CD4-positive, alpha-beta T cell (primary cell): ENCODE measurements at regions not wholly inside any gene's neighbourhood (a gene's known extent, or its start where the extent isn't known, plus 50 kb on each side); places are given as distances from the start of the nearest gene placed in this dataset.

Experiments used
- ATAC-seq: fragments of 200-7000 bp; cut with Tn5 transposase; one replicate; pipeline ENCODE4 v1.10.0; 2022; ENCODE audit warnings: mild to moderate bottlenecking; ENCODE audit not compliant: poor library complexity
- CTCF ChIA-PET: fragments of 350-600 bp; sonication (Branson Sonifier 250); formaldehyde crosslinking; loops from one replicate; lab custom pipeline; 2021; ENCODE audit warnings: antibody characterized with exemption, inconsistent platforms; lab: Charles Lee
- POLR2A ChIA-PET: fragments of 350-600 bp; sonication (Branson Sonifier 250); formaldehyde crosslinking; loops from one replicate; lab custom pipeline; 2021; ENCODE audit warnings: antibody characterized with exemption, inconsistent platforms; lab: Charles Lee
- DNase-seq, 14 experiments: peaks; one replicate each; pipeline ENCODE4 v3.0.0-alpha.2; 2013 to 2020; ENCODE audit warnings: mixed read lengths in 2 of 14
- H3K27ac ChIP-seq, 2 donors: one replicate each; pipeline versions ENCODE4 v1.5.1 to v1.7.0; 2013; ENCODE audit warnings: low read length in 2 of 2, low read depth in 1 of 2, mild to moderate bottlenecking in 1 of 2
- H3K27me3 ChIP-seq, 2 experiments: 1 replicate in 1 of 2; 2 replicates in 1 of 2; pipeline versions ENCODE4 v1.6.1 to v1.7.0; 2013; ENCODE audit warnings: low read length in 2 of 2, control low read depth in 1 of 2, mild to moderate bottlenecking in 1 of 2, moderate library complexity in 1 of 2; ENCODE audit not compliant: insufficient read depth in 2 of 2, control insufficient read depth in 1 of 2
- H3K36me3 ChIP-seq: one replicate; pipeline ENCODE4 v1.6.1; 2013; ENCODE audit warnings: low read length, control low read depth; ENCODE audit not compliant: insufficient read depth
- H3K4me1 ChIP-seq: one replicate; pipeline ENCODE4 v1.6.1; 2013; ENCODE audit warnings: low read length, control low read depth; ENCODE audit not compliant: insufficient read depth
- H3K4me3 ChIP-seq: one replicate; pipeline ENCODE4 v1.5.1; 2013; ENCODE audit warnings: mild to moderate bottlenecking, low read length, moderate library complexity
- H3K9me3 ChIP-seq, 2 experiments: 1 replicate in 1 of 2; 2 replicates in 1 of 2; pipeline versions ENCODE4 v1.6.1 to v1.7.0; 2013; ENCODE audit warnings: low read length in 2 of 2, mild to moderate bottlenecking in 2 of 2, control low read depth in 1 of 2, moderate library complexity in 1 of 2; ENCODE audit not compliant: control insufficient read depth in 1 of 2, insufficient read depth in 1 of 2
- H3K27ac Mint-ChIP-seq: one replicate; pipeline ENCODE4 v1.8.0; 2020; ENCODE audit warnings: mixed read lengths
- H3K27me3 Mint-ChIP-seq: one replicate; pipeline ENCODE4 v1.8.0; 2021; ENCODE audit warnings: mixed read lengths
- H3K36me3 Mint-ChIP-seq: one replicate; pipeline ENCODE4 v1.8.0; 2021; ENCODE audit warnings: low read depth, mixed read lengths
- H3K4me1 Mint-ChIP-seq: one replicate; pipeline ENCODE4 v1.8.0; 2021; ENCODE audit warnings: low read depth, mixed read lengths
- H3K4me3 Mint-ChIP-seq: one replicate; pipeline ENCODE4 v1.8.0; 2020; ENCODE audit warnings: mild to moderate bottlenecking, mixed read lengths
- H3K9me3 Mint-ChIP-seq: one replicate; pipeline ENCODE4 v1.8.0; 2020; ENCODE audit warnings: mixed read lengths
- CTCF ChIP-seq: fragments of 200-600 bp; IDR thresholded peaks from one replicate; pipeline ENCODE4 v1.8.0; 2022; ENCODE audit warnings: antibody characterized with exemption, mild to moderate bottlenecking
- intact Hi-C, 2 experiments: fragments of 100-400 bp; cut with DNase I in 1 of 2; cut with micrococcal nuclease in 1 of 2; formaldehyde crosslinking; loops; one replicate each; pipeline versions ENCODE4 v1.15.1 to v1.9.0; 2023 to 2025; cut with DNase I, micrococcal nuclease

GRCh38 chr19:27773318-27774094, 1439.4 kb downstream of the UQCRFS1 start:
- DNase-seq (no peak), ATAC-seq (no peak)
- Histone ChIP-seq H3K27ac (no peak overlapping the region), H3K27me3 (no peaks in the 10 kb centered on the region), H3K4me3 (no peak overlapping the region), H3K4me1 (no peaks in the 10 kb centered on the region), H3K9me3 (peaks cover 37 to 82% of the 10 kb centered on the region in 2 experiments), H3K36me3 (no peaks in the 10 kb centered on the region)
- ChIA-PET POLR2A (no interaction called here), CTCF (no interaction called here)
- intact Hi-C loops, result no loop called here
- H3K9me3 Mint-ChIP-seq, result peaks cover 24% of the 10 kb centered on the region
- no peaks in the 10 kb centered on the region for H3K27me3 Mint-ChIP-seq
- no peak overlapping the region for H3K27ac Mint-ChIP-seq
- no peaks in the 10 kb centered on the region for H3K4me1 Mint-ChIP-seq
- peaks cover 80% of the 10 kb centered on the region for H3K36me3 Mint-ChIP-seq
- H3K4me3 Mint-ChIP-seq, result no peak overlapping the region
- no peak for TF ChIP-seq CTCF

GRCh38 chr19:27772059-27772458, 1440.9 kb downstream of the UQCRFS1 start:
- H3K4me3 Mint-ChIP-seq, result no peak overlapping the region

GRCh38 chr19:27770095-27770494, 1442.9 kb downstream of the UQCRFS1 start:
- TF ChIP-seq CTCF, result no peak
- DNase-seq, result no peak
- H3K9me3 Mint-ChIP-seq, result peaks cover 20% of the 10 kb centered on the region
- intact Hi-C loops, result no loop called here
- H3K4me3 ChIP-seq, result no peak overlapping the region
- H3K4me3 Mint-ChIP-seq, result no peak overlapping the region
- no peak overlapping the region for H3K27ac Mint-ChIP-seq
- H3K4me1 Mint-ChIP-seq, result no peaks in the 10 kb centered on the region
- H3K9me3 ChIP-seq, result peaks cover 27 to 94% of the 10 kb centered on the region in 2 experiments
- H3K27me3 Mint-ChIP-seq, result no peaks in the 10 kb centered on the region
- peaks cover 56% of the 10 kb centered on the region for H3K36me3 Mint-ChIP-seq
- ChIA-PET CTCF (no interaction called here), POLR2A (no interaction called here)
- H3K27me3 ChIP-seq, result no peaks in the 10 kb centered on the region
- no peak overlapping the region for H3K27ac ChIP-seq
- no peaks in the 10 kb centered on the region for H3K4me1 ChIP-seq
- no peak for ATAC-seq
- no peaks in the 10 kb centered on the region for H3K36me3 ChIP-seq

More at GRCh38 chr19:27772059-27772458, 1440.9 kb downstream of the UQCRFS1 start:
- H3K9me3 ChIP-seq, result peaks cover 32 to 94% of the 10 kb centered on the region in 2 experiments
- no peak overlapping the region for H3K27ac Mint-ChIP-seq
- no peaks in the 10 kb centered on the region for H3K4me1 Mint-ChIP-seq
- no peak overlapping the region for H3K27ac ChIP-seq
- CTCF ChIA-PET, result no interaction called here
- no peaks in the 10 kb centered on the region for H3K27me3 ChIP-seq
- intact Hi-C loops, result no loop called here
- no peaks in the 10 kb centered on the region for H3K4me1 ChIP-seq
- no peak overlapping the region for H3K4me3 ChIP-seq
- no peak for TF ChIP-seq CTCF
- no peaks in the 10 kb centered on the region for H3K27me3 Mint-ChIP-seq
- no peaks in the 10 kb centered on the region for H3K36me3 ChIP-seq
- peaks cover 66% of the 10 kb centered on the region for H3K36me3 Mint-ChIP-seq
- ATAC-seq (no peak), DNase-seq (no peak)
- peaks cover 22% of the 10 kb centered on the region for H3K9me3 Mint-ChIP-seq
- POLR2A ChIA-PET, result no interaction called here
